ENCODE measurements at regions not wholly inside any gene's neighbourhood (a gene's known extent, or its start where the extent isn't known, plus 50 kb on each side); places are given as distances from the start of the nearest gene placed in this dataset.

DNA sequence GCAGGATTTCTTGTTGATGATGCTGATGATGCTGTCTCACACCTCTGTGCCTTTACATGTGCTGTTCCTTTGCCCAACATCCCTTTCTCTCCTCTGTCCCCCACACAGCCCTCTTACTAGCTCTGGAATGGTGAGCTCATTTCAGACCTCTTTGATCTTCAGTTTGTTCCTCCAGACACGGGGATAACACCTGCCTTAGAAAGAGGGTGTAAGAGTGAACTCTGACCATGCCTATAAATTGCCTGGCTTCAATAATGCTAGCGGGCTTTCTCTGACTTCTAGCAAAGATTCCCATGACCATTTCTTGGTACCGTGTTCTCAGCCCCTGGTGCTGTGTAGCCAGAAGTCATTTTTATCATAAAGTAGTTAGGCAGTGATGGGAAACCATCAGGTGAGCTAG lies 55.9 kb upstream of the DRD2 start:
- intact Hi-C loops (cut with micrococcal nuclease): loop anchor here (10.0 kb wide), 1 partner anchor 1246 kb away; no protein-coding TSS in a partner anchor

DNA sequence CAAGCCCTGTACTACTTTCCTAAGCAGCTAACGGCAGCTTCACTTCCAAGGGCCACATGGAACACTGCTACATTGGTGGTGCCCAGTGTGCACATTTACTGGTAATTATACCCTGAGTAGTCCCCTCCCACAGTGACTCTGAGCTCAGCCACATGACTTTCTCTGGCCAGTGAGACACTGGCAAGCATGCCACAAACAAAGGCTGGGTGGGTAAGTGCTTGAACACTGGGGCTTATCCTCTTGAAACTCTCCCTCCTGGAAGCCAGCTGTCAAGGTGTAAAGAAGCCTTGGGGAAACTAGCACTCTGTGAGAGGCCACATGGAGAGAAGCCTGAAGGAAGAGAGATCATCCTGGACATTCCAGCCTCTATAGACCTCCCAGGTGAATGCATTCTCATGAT lies 54.4 kb upstream of the DRD2 start:
- intact Hi-C loops (cut with micrococcal nuclease): loop anchor here (10.0 kb wide), 1 partner anchor 1245 kb away; no protein-coding TSS in a partner anchor

DNA sequence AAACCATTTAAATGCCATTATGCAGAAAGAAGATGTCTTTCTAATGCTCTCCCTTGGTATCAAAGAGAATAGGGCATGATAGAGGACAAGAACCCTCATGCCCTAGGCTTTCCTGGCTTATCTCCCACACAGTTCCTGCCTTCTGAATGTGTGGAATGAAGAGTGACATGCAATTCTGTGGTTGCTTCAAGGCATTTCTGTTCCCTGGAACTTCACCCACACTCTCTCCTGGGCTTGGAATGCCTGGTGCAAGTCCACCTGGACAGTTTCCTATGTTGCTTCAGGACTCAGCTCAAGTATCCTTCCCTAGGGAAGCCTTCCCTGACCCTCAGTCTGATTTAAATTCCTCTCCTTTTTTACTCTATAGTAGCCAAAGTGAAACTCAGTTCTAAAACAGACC lies 53.8 kb upstream of the DRD2 start:
- intact Hi-C loops (cut with micrococcal nuclease): no loop called here

DNA sequence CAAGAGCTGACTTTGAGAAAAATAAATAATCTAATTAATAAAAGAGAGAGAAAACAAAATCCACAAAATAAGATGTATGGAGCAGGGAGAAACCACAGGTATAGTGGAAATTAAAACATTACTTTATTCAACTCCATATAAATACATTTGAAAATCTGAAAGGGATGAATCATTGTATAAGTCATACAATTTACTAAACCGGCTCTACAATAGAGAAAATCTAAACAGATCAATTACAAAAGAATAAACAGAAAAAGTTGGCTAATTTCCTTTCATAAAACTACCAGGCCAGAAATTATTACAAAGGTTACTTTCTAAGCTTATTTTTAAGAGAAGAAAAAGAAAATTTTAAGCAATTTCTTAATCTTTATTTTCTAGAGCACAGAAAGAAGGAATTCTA lies 51.3 kb upstream of the DRD2 start:
- intact Hi-C loops (cut with micrococcal nuclease): no loop called here
